ENCODE measurements at regions not wholly inside any gene's neighbourhood (a gene's known extent, or its start where the extent isn't known, plus 50 kb on each side); places are given as distances from the start of the nearest gene placed in this dataset.
"Not testable (repeated sequence)": the region's sequence is repeated elsewhere in the genome, so short reads cannot be mapped to it uniquely, and the experiment has no call there.

GRCh38 chr2:128416806-128417205 lies 98.1 kb upstream of the HS6ST1 start:
- DNase-seq, result no peak

GRCh38 chr2:128417264-128417663 lies 98.6 kb upstream of the HS6ST1 start:
- DNase-seq, result not testable (repeated sequence)

GRCh38 chr2:128420131-128420530 lies 101.5 kb upstream of the HS6ST1 start:
- no peak for DNase-seq

GRCh38 chr2:128420776-128421175 lies 102.1 kb upstream of the HS6ST1 start:
- DNase-seq, result no peak

- no peak for DNase-seq
Measured at GRCh38 chr2:128421286-128421685, 102.6 kb upstream of the HS6ST1 start.

- DNase-seq, result no peak
Measured at GRCh38 chr2:128421861-128422311, 103.2 kb upstream of the HS6ST1 start.

GRCh38 chr2:128422571-128422970 lies 103.9 kb upstream of the HS6ST1 start:
- no peak for DNase-seq

GRCh38 chr2:128423788-128424165 lies 105.1 kb upstream of the HS6ST1 start:
- DNase-seq, result no peak

GRCh38 chr2:128424406-128425171 lies 105.9 kb upstream of the HS6ST1 start:
- DNase-seq, result no peak

- no peak for DNase-seq
Measured at GRCh38 chr2:128425216-128425615, 106.5 kb upstream of the HS6ST1 start.

GRCh38 chr2:128425731-128426620 lies 107.3 kb upstream of the HS6ST1 start:
- DNase-seq, result no peak

- no peak for DNase-seq
Measured at GRCh38 chr2:128427413-128427755, 108.7 kb upstream of the HS6ST1 start.

GRCh38 chr2:128428415-128428814 lies 109.7 kb upstream of the HS6ST1 start:
- no peak for DNase-seq

GRCh38 chr2:128432423-128432822 lies 113.8 kb upstream of the HS6ST1 start:
- DNase-seq, result no peak

- DNase-seq, result no peak
Measured at GRCh38 chr2:128433911-128434550, 115.4 kb upstream of the HS6ST1 start.

- no peak for DNase-seq
Measured at GRCh38 chr2:128435576-128436478, 117.2 kb upstream of the HS6ST1 start.

GRCh38 chr2:128436479-128437203 lies 118.0 kb upstream of the HS6ST1 start:
- DNase-seq, result no peak

GRCh38 chr2:128437204-128437565 lies 118.5 kb upstream of the HS6ST1 start:
- DNase-seq, result no peak

GRCh38 chr2:128438091-128438490 lies 119.4 kb upstream of the HS6ST1 start:
- no peak for DNase-seq

- no peak for DNase-seq
Measured at GRCh38 chr2:128438586-128438985, 119.9 kb upstream of the HS6ST1 start.

- DNase-seq, result no peak
Measured at GRCh38 chr2:128439031-128439790, 120.5 kb upstream of the HS6ST1 start.

Measured in NCI-H2107 (cell line).